HL-60 (cell line): ENCODE measurements at regions not wholly inside any gene's neighbourhood (a gene's known extent, or its start where the extent isn't known, plus 50 kb on each side); places are given as distances from the start of the nearest gene placed in this dataset.

Experiments used
- DNase-seq, 2 experiments: peaks; one replicate each; pipeline ENCODE4 v3.0.0-alpha.2; 2010 to 2020; ENCODE audit warnings: low read depth in 1 of 2, low spot score in 1 of 2
- H3K27ac ChIP-seq: fragments of 250-450 bp; sonication (Bioruptor Pico); replicated peaks from 2 replicates; pipeline ENCODE4 v1.5.1; 2020; ENCODE audit warnings: mild to moderate bottlenecking, moderate library complexity
- H3K27me3 ChIP-seq: fragments of 250-450 bp; sonication (Bioruptor Pico); 2 replicates; pipeline ENCODE4 v1.5.1; 2021; ENCODE audit warnings: mild to moderate bottlenecking, moderate library complexity; ENCODE audit not compliant: insufficient read depth, poor library complexity, severe bottlenecking
- H3K4me3 ChIP-seq: replicated peaks from 2 replicates; pipeline ENCODE4 v1.5.1; 2011; ENCODE audit warnings: mild to moderate bottlenecking, control low read depth, low read length; ENCODE audit not compliant: insufficient read depth
- GABPA ChIP-seq: IDR thresholded peaks from 2 replicates; pipeline ENCODE4 v1.6.1; 2012; ENCODE audit warnings: low read depth
- POLR2AphosphoS5 ChIP-seq: IDR thresholded peaks from 2 replicates; pipeline ENCODE4 v1.6.1; 2012; ENCODE audit warnings: low read depth
- REST ChIP-seq: IDR thresholded peaks from 2 replicates; pipeline ENCODE4 v1.6.1; 2012; ENCODE audit warnings: low read depth; ENCODE audit not compliant: insufficient replicate concordance
- SPI1 ChIP-seq: IDR thresholded peaks from 2 replicates; pipeline ENCODE4 v1.6.1; 2012; ENCODE audit warnings: low read depth, mild to moderate bottlenecking, borderline replicate concordance
- TF ChIP-seq, protein P1 (sequence below): IDR thresholded peaks from one replicate; pipeline ENCODE4 v1.5.1; 2011; ENCODE audit warnings: low read length, control low read depth, inconsistent platforms; ENCODE audit not compliant: insufficient read depth

DNA sequence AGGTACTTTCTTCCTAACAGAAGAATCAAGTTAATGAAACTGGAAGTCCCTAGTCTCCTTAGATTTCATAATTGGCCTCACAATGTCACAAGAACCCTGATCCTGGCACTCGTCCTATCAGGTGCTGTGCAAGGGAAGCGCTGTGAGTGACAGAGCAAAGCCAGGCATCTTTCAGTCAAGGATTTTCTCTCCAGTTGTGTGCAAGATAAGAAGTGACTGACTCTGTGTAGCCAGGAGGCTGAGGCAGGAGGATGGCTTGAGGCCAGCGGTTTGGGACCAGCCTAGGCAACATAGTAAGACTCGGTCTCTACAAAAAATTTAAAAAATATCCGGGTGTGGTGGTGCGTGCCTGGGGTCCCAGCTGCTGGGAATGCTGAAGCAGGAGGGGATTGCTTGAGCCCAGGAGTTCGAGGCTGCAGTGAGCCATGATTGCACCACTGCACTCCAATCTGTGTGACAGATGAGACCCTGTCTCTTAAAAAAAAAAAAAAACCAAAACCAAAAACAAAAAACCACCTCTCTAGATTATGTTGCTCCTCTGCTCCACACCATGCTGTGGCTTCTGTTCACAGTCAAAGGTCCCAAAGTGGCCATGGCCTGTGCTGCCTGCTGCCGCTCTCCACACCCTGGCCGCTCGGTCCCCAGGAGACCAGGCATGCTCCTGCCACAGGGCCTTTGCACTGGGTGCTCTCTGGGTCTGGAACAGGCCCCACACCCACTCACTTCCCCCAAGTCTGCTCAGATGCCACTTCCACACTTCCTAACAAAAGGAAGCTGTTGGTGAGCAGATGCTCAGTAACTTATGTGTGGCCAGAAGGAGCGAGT lies 54.2 kb upstream of the CLDN5 start:
- H3K27ac ChIP-seq, result no peak overlapping the region
- H3K4me3 ChIP-seq, result no peak overlapping the region
- H3K27me3 ChIP-seq, result no peaks in the 10 kb centered on the region
- DNase-seq, result peak; percentile 26 to 47
- no peak for TF ChIP-seq POLR2AphosphoS5
- TF ChIP-seq REST, result no peak
- TF ChIP-seq GABPA, result no peak

DNA sequence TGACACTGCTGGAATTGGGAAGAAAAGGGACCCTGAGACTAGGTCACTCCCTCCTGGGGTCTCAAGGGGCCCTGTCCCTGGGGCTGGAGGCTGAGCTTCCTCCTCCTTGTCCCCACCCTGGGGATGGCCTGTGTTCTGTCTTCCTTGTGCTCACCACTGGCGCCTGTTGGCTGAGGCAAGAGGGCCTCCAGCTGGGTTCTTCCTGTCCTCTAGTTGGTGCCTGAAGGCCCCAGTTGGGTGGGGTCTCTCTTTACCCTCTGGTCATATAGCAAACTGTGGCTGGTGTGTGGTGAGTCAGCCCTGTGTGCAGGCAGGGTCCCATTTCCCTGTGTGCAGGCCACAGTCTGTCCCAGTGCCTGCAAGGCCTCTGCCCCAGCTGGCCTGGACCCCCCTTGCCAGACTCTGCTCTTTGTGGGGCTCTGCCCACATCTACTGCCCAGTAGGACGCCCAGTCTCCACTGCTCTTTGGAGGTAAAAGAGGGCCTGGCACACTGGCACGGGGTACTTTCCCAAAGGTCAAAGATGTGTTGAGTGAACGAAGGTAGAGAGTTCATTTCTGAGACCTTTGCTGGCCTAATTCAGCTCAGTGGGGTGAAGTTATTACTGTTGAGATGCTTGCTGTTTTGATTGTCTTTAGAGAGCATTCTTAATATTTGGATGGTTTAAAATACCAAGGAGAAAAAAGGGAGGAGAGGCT lies 55.1 kb upstream of the CLDN5 start:
- TF ChIP-seq POLR2AphosphoS5 (no peak), SPI1 (no peak), GABPA (no peak), REST (no peak)
- TF ChIP-seq, protein P1, sequence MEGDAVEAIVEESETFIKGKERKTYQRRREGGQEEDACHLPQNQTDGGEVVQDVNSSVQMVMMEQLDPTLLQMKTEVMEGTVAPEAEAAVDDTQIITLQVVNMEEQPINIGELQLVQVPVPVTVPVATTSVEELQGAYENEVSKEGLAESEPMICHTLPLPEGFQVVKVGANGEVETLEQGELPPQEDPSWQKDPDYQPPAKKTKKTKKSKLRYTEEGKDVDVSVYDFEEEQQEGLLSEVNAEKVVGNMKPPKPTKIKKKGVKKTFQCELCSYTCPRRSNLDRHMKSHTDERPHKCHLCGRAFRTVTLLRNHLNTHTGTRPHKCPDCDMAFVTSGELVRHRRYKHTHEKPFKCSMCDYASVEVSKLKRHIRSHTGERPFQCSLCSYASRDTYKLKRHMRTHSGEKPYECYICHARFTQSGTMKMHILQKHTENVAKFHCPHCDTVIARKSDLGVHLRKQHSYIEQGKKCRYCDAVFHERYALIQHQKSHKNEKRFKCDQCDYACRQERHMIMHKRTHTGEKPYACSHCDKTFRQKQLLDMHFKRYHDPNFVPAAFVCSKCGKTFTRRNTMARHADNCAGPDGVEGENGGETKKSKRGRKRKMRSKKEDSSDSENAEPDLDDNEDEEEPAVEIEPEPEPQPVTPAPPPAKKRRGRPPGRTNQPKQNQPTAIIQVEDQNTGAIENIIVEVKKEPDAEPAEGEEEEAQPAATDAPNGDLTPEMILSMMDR, result no peak
- DNase-seq, result peak in 1 of 2 experiments; percentile 10
- Histone ChIP-seq H3K4me3 (no peak overlapping the region), H3K27ac (no peak overlapping the region), H3K27me3 (no peaks in the 10 kb centered on the region)

- Histone ChIP-seq H3K4me3 (no peak overlapping the region), H3K27ac (no peak overlapping the region), H3K27me3 (no peaks in the 10 kb centered on the region)
- no peak for TF ChIP-seq POLR2AphosphoS5
- TF ChIP-seq GABPA, result no peak
- TF ChIP-seq REST, result no peak
- no peak for TF ChIP-seq SPI1
- TF ChIP-seq, protein P1, result no peak
- DNase-seq, result no peak
Observed at GRCh38 chr22:19579880-19580279, 55.7 kb upstream of the CLDN5 start.
